ENCODE measurements at regions not wholly inside any gene's neighbourhood (a gene's known extent, or its start where the extent isn't known, plus 50 kb on each side); places are given as distances from the start of the nearest gene placed in this dataset.

- TF ChIP-seq POLR2A (IDR thresholded peaks at IDR 0.05; ENCODE audit: low read depth, low read length) (no peak), CTCF (IDR thresholded peaks at IDR 0.05; ENCODE audit: extremely low read depth in 1 of 2, insufficient read depth in 1 of 2, low read depth in 1 of 2, low read length in 2 of 2) (no peak), EZH2 (IDR thresholded peaks at IDR 0.05; ENCODE audit: borderline replicate concordance, low read depth, low read length, severe bottlenecking) (no peak), JUN (IDR thresholded peaks at IDR 0.05; ENCODE audit: borderline replicate concordance, insufficient read depth, insufficient read length, low read depth) (no peak)
Measured at GRCh38 chr6:22231616-22232015, 65.2 kb downstream of the PRL start.

Measured in endothelial cell of umbilical vein (primary cell).